Activated CD8-positive, alpha-beta T cell treated with anti-CD3 and anti-CD28 coated beads for 36 hours (primary cell): ENCODE measurements at regions not wholly inside any gene's neighbourhood (a gene's known extent, or its start where the extent isn't known, plus 50 kb on each side); places are given as distances from the start of the nearest gene placed in this dataset.

Source experiments
- ATAC-seq: fragments of 200-7000 bp; cut with Tn5 transposase; one replicate; pipeline ENCODE4 v1.10.0; 2021; ENCODE audit warnings: mild to moderate bottlenecking, moderate library complexity
- CTCF ChIA-PET: fragments of 350-600 bp; sonication (Branson Sonifier 250); formaldehyde crosslinking; loops from one replicate; lab custom pipeline; 2021; ENCODE audit warnings: antibody characterized with exemption; lab: Charles Lee
- POLR2A ChIA-PET: fragments of 350-600 bp; sonication (Branson Sonifier 250); formaldehyde crosslinking; loops from one replicate; lab custom pipeline; 2021; ENCODE audit warnings: antibody characterized with exemption; lab: Charles Lee
- DNase-seq: peaks from one replicate; pipeline ENCODE4 v3.0.0-alpha.2; 2020
- H3K27ac Mint-ChIP-seq: one replicate; pipeline ENCODE4 v1.8.0; 2021; ENCODE audit warnings: mild to moderate bottlenecking, mixed read lengths
- H3K27me3 Mint-ChIP-seq: one replicate; pipeline ENCODE4 v1.8.0; 2021; ENCODE audit warnings: mixed read lengths
- H3K36me3 Mint-ChIP-seq: one replicate; pipeline ENCODE4 v1.8.0; 2021; ENCODE audit warnings: low read depth, mixed read lengths
- H3K4me1 Mint-ChIP-seq: one replicate; pipeline ENCODE4 v1.8.0; 2021; ENCODE audit warnings: low read depth, mixed read lengths
- H3K4me3 Mint-ChIP-seq: one replicate; pipeline ENCODE4 v1.8.0; 2021; ENCODE audit warnings: mild to moderate bottlenecking, moderate library complexity, mixed read lengths
- H3K9me3 Mint-ChIP-seq: one replicate; pipeline ENCODE4 v1.8.0; 2021; ENCODE audit warnings: mixed read lengths
- CTCF ChIP-seq: fragments of 200-600 bp; IDR thresholded peaks from one replicate; pipeline ENCODE4 v1.8.0; 2022; ENCODE audit warnings: antibody characterized with exemption, mild to moderate bottlenecking
- intact Hi-C: fragments of 100-400 bp; cut with micrococcal nuclease; formaldehyde crosslinking; loops from one replicate; pipeline ENCODE4 v1.10.0; 2022

GRCh38 chr6:41446907-41447545 is 99.2 kb upstream of the FOXP4 start:
- no peaks in the 10 kb centered on the region for H3K9me3 Mint-ChIP-seq
- no peak for TF ChIP-seq CTCF
- ChIA-PET CTCF (interaction anchor here (1.3 to 1.6 kb wide), 3 partner anchors 9 to 144 kb away, joined by 4 to 5 read pairs (median 4); no protein-coding TSS in a partner anchor), POLR2A (interaction anchor here (1.8 kb wide), 1 partner anchor 61 kb away, joined by 4 read pairs; no protein-coding TSS in a partner anchor)
- peaks cover 10% of the 10 kb centered on the region for H3K27me3 Mint-ChIP-seq
- ATAC-seq (no peak), DNase-seq (no peak)
- no peak overlapping the region for H3K27ac Mint-ChIP-seq
- peaks cover 7% of the 10 kb centered on the region for H3K4me1 Mint-ChIP-seq
- no peaks in the 10 kb centered on the region for H3K36me3 Mint-ChIP-seq
- H3K4me3 Mint-ChIP-seq, result no peak overlapping the region
- intact Hi-C loops, result no loop called here

- H3K27ac Mint-ChIP-seq, result no peak overlapping the region
- ATAC-seq (no peak), DNase-seq (no peak)
- H3K4me1 Mint-ChIP-seq, result no peaks in the 10 kb centered on the region
- H3K4me3 Mint-ChIP-seq, result no peak overlapping the region
- no peaks in the 10 kb centered on the region for H3K36me3 Mint-ChIP-seq
- POLR2A ChIA-PET, result interaction anchor here (1.8 kb wide), 1 partner anchor 60 kb away, joined by 4 read pairs; no protein-coding TSS in a partner anchor
- intact Hi-C loops, result no loop called here
- peaks cover 10% of the 10 kb centered on the region for H3K27me3 Mint-ChIP-seq
- CTCF ChIA-PET, result interaction anchor here (1.3 to 1.6 kb wide), 2 partner anchors 80 to 143 kb away, joined by 4 read pairs; no protein-coding TSS in a partner anchor
- no peak for TF ChIP-seq CTCF
- H3K9me3 Mint-ChIP-seq, result no peaks in the 10 kb centered on the region
These were observed 97.9 kb upstream of the FOXP4 start for GRCh38 chr6:41448256-41448655.

DNA sequence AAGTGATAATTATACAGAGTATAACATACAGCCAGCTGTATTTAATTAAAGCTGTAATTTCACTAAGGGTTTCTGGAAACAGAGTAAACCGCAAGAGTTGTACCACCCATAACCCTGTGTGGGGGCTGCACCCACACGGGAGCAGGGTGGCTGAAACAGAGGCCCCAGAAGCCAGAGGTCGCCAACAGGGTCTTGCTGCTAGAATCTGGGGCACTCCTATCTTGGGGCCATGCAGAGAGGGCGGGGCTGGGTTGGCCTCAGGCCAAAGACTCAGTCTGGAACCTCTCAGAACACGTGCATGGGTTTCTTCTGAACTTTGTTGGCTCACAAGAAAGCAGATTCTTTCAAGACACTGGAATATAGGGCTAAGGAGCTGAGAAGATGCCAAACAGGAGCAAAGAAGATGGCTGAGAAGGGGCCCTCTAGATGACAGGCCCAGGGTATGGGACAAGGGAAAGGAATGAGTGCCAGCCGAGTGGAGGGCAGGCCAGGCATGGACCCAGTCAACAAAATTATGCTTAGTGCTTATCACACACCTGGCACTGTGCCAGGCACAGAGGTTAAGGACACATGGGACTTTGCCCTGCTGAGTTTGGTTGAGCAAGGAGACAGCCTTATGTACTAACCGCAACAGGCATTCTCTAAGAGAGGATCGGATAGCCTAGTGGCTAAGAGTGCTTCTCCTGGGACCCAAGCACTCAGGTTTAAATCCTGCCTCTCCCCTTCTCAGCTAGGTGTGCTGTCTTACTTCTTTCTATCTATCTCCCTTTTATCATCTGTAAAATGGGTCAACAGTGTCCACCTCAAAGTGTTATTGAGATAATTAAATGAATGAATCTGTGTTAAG is 96.6 kb upstream of the FOXP4 start:
- H3K4me1 Mint-ChIP-seq, result no peaks in the 10 kb centered on the region
- DNase-seq, result no peak
- H3K27ac Mint-ChIP-seq, result no peak overlapping the region
- no peaks in the 10 kb centered on the region for H3K9me3 Mint-ChIP-seq
- H3K36me3 Mint-ChIP-seq, result no peaks in the 10 kb centered on the region
- intact Hi-C loops, result no loop called here
- no peak overlapping the region for H3K4me3 Mint-ChIP-seq
- CTCF ChIA-PET, result interaction anchor here (1.5 kb wide), 1 partner anchor 11 kb away, joined by 3 read pairs; no protein-coding TSS in a partner anchor
- ATAC-seq, result no peak
- POLR2A ChIA-PET, result interaction anchor here (0.6 kb wide), 1 partner anchor 44 kb away, joined by 3 read pairs; no protein-coding TSS in a partner anchor
- H3K27me3 Mint-ChIP-seq, result peaks cover 4% of the 10 kb centered on the region
- TF ChIP-seq CTCF, result no peak

GRCh38 chr6:41450581-41450980 is 95.6 kb upstream of the FOXP4 start:
- no peaks in the 10 kb centered on the region for H3K4me1 Mint-ChIP-seq
- H3K27ac Mint-ChIP-seq, result no peak overlapping the region
- no peak for TF ChIP-seq CTCF
- POLR2A ChIA-PET, result interaction anchor here (0.6 kb wide), 1 partner anchor 153 kb away, joined by 5 read pairs; no protein-coding TSS in a partner anchor
- H3K9me3 Mint-ChIP-seq, result no peaks in the 10 kb centered on the region
- H3K27me3 Mint-ChIP-seq, result peaks cover 2% of the 10 kb centered on the region
- CTCF ChIA-PET, result interaction anchor here (1.5 kb wide), 1 partner anchor 10 kb away, joined by 3 read pairs; no protein-coding TSS in a partner anchor
- DNase-seq (no peak), ATAC-seq (no peak)
- intact Hi-C loops, result no loop called here
- no peaks in the 10 kb centered on the region for H3K36me3 Mint-ChIP-seq
- no peak overlapping the region for H3K4me3 Mint-ChIP-seq
